Parathyroid adenoma (tissue), 2 donors: ENCODE measurements at regions not wholly inside any gene's neighbourhood (a gene's known extent, or its start where the extent isn't known, plus 50 kb on each side); places are given as distances from the start of the nearest gene placed in this dataset.

Experiments used
- H2AFZ ChIP-seq: fragments of 300-600 bp; sonication (generic); one replicate; pipeline ENCODE4 v1.7.0; 2017; ENCODE audit warnings: antibody characterized with exemption, mild to moderate bottlenecking
- H3K27ac ChIP-seq: fragments of 300-600 bp; sonication (generic); one replicate; pipeline ENCODE4 v1.7.0; 2017
- H3K27me3 ChIP-seq: fragments of 300-600 bp; sonication (generic); one replicate; pipeline ENCODE4 v1.7.0; 2017; ENCODE audit warnings: low read length; ENCODE audit not compliant: control insufficient read depth, insufficient read depth
- H3K36me3 ChIP-seq: fragments of 300-600 bp; sonication (generic); one replicate; pipeline ENCODE4 v1.7.0; 2017; ENCODE audit warnings: low read length; ENCODE audit not compliant: control insufficient read depth, insufficient read depth
- H3K4me1 ChIP-seq: fragments of 300-600 bp; sonication (generic); one replicate; pipeline ENCODE4 v1.7.0; 2017; ENCODE audit warnings: control low read depth
- H3K4me2 ChIP-seq: fragments of 300-600 bp; sonication (generic); one replicate; pipeline ENCODE4 v1.7.0; 2017; ENCODE audit warnings: low read length
- H3K4me3 ChIP-seq: fragments of 300-600 bp; sonication (generic); one replicate; pipeline ENCODE4 v1.7.0; 2017; ENCODE audit warnings: low read depth, low read length
- H3K79me2 ChIP-seq: fragments of 300-600 bp; sonication (generic); one replicate; pipeline ENCODE4 v1.7.0; 2017; ENCODE audit warnings: control low read depth
- H3K9ac ChIP-seq: fragments of 300-600 bp; sonication (generic); one replicate; pipeline ENCODE4 v1.7.0; 2017; ENCODE audit warnings: mild to moderate bottlenecking
- H3K9me3 ChIP-seq: fragments of 300-600 bp; sonication (generic); one replicate; pipeline ENCODE4 v1.7.0; 2017; ENCODE audit warnings: low read length; ENCODE audit not compliant: control insufficient read depth
- CTCF ChIP-seq: fragments of 300-600 bp; sonication (generic); IDR thresholded peaks from one replicate; pipeline ENCODE4 v1.7.0; 2017; ENCODE audit warnings: antibody characterized with exemption, mild to moderate bottlenecking
- donor health status: primary hyperparathyroidism.

- Histone ChIP-seq H3K36me3 (no peaks in the 10 kb centered on the region), H3K9me3 (no peaks in the 10 kb centered on the region), H2AFZ (no peak overlapping the region), H3K4me3 (no peak overlapping the region), H3K27me3 (no peaks in the 10 kb centered on the region), H3K9ac (no peak overlapping the region), H3K4me1 (no peaks in the 10 kb centered on the region), H3K4me2 (no peak overlapping the region), H3K79me2 (no peaks in the 10 kb centered on the region), H3K27ac (no peak overlapping the region)
- no peak for TF ChIP-seq CTCF
Measured at GRCh38 chr11:23897453-23898286, 599.2 kb upstream of the LUZP2 start.

GRCh38 chr11:23903044-23903704 is 593.7 kb upstream of the LUZP2 start:
- H3K9ac ChIP-seq, result no peak overlapping the region
- no peaks in the 10 kb centered on the region for H3K79me2 ChIP-seq
- no peaks in the 10 kb centered on the region for H3K27me3 ChIP-seq

GRCh38 chr11:23919455-23919854 is 577.4 kb upstream of the LUZP2 start:
- H3K79me2 ChIP-seq, result no peaks in the 10 kb centered on the region
- H3K9ac ChIP-seq, result no peak overlapping the region
- H3K27ac ChIP-seq, result no peak overlapping the region
- H3K4me2 ChIP-seq, result no peak overlapping the region
- no peak for TF ChIP-seq CTCF
- H3K4me3 ChIP-seq, result no peak overlapping the region
- H3K27me3 ChIP-seq, result no peaks in the 10 kb centered on the region
- H2AFZ ChIP-seq, result no peak overlapping the region
- H3K9me3 ChIP-seq, result no peaks in the 10 kb centered on the region
- H3K4me1 ChIP-seq, result no peaks in the 10 kb centered on the region
- no peaks in the 10 kb centered on the region for H3K36me3 ChIP-seq

More at GRCh38 chr11:23903044-23903704, 593.7 kb upstream of the LUZP2 start:
- no peak overlapping the region for H3K27ac ChIP-seq
- no peak for TF ChIP-seq CTCF
- H3K4me3 ChIP-seq, result no peak overlapping the region
- no peaks in the 10 kb centered on the region for H3K36me3 ChIP-seq
- H3K9me3 ChIP-seq, result no peaks in the 10 kb centered on the region
- no peak overlapping the region for H2AFZ ChIP-seq
- H3K4me1 ChIP-seq, result no peaks in the 10 kb centered on the region
- no peak overlapping the region for H3K4me2 ChIP-seq

GRCh38 chr11:23923357-23923756 is 573.5 kb upstream of the LUZP2 start:
- no peak for TF ChIP-seq CTCF
- H3K27me3 ChIP-seq, result no peaks in the 10 kb centered on the region
- H3K9me3 ChIP-seq, result no peaks in the 10 kb centered on the region
- H3K27ac ChIP-seq, result no peak overlapping the region
- H3K36me3 ChIP-seq, result no peaks in the 10 kb centered on the region
- no peaks in the 10 kb centered on the region for H3K79me2 ChIP-seq
- no peak overlapping the region for H3K4me3 ChIP-seq
- H2AFZ ChIP-seq, result no peak overlapping the region
- H3K4me1 ChIP-seq, result no peaks in the 10 kb centered on the region
- no peak overlapping the region for H3K4me2 ChIP-seq
- H3K9ac ChIP-seq, result no peak overlapping the region
